ENCODE measurements at regions not wholly inside any gene's neighbourhood (a gene's known extent, or its start where the extent isn't known, plus 50 kb on each side); places are given as distances from the start of the nearest gene placed in this dataset.
"Not testable (repeated sequence)": the region's sequence is repeated elsewhere in the genome, so short reads cannot be mapped to it uniquely, and the experiment has no call there.

DNA sequence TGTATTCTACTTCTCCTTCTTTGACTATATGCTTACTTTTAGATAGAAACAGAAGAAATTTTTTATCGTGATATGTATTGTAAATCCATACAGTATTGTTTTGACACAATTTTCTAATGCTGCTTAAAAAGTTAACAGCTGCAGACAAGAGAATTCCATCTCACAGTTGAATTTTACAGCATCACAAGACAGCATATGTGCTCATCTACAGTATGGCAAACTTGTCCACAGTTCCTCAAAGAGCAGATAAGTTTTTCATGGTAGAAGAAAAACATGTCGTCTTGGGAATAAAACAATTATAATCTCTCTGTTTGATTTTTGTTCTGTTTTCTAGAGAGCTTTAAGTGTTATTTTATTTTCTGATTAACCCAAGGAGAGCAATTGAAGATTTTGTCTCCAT, 438.5 kb upstream of the NUDT12 start:
- DNase-seq, result no peak

DNA sequence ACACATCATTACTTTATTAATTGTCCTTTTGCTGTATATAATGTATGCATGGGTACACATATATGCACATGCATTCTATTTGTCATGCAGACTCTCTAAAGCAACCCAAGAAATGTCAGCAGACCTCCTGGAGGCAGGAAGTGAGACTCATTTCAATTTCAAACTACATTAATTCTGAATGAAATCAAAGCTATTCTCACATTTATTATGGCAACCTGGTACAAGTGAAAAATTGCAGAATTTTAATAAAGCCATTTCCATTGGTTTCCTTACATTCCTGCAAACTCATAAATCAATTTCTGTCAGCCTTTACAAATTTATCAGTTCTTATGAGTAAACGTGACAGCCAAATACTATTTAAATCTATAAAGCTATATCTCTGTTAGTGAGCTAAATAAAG, 430.4 kb upstream of the NUDT12 start:
- DNase-seq, result no peak

DNA sequence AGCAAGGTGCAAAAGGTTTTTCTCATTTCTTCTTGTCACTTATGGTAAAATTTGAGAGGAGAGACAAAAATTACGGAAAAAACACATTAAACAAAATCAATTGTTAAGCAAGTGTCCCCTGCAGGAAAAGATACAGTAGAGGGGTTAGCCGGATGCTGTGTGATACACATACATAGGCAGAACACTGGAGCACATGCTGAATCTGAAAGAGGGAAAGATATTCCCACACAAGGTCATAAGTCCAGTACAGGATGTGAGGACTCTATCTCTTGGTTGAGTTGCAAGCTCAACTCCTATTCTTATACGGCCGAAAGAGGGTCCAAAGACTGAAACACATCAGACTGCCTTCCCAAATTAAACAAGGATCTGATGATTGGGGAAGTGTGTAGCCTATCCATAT, 427.5 kb upstream of the NUDT12 start:
- DNase-seq, result no peak

DNA sequence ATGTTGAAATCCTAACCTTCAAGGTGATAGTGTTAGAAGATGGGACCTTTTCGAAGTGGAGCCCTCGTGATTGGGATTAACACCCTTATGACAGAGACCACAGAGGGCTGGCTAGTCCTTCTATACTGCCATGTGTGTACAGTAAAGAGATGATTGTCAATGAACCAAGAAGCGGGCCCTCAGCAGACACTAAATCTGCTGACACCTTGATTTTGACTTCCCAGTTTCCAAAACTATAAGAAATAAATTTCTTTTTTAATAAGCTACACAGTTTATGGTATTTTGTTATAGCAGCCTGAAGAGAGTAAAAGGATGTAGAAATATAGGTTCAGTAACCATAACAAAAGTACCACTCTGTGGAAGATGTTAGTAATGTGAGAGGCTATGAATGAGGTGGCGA, 419.0 kb upstream of the NUDT12 start:
- no peak for DNase-seq

DNA sequence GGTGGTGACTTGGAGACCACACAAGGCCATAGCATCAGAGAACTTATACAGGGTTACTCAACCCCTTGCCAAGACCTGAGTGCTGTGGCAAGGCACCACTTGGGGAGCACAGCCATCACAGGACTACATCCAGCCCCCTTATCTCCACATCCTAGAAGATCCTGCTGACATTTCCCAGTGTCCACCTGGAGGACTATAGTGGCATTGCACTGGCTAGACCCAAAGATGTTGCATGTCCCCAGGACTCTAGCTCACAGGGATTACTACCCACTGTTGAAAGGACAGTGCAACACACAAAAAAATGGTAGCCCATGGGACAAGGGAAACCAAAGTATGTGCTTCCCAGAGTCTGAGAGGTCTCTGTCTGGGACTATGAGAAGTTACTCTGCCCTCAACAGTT, 411.1 kb upstream of the NUDT12 start:
- no peak for DNase-seq

DNA sequence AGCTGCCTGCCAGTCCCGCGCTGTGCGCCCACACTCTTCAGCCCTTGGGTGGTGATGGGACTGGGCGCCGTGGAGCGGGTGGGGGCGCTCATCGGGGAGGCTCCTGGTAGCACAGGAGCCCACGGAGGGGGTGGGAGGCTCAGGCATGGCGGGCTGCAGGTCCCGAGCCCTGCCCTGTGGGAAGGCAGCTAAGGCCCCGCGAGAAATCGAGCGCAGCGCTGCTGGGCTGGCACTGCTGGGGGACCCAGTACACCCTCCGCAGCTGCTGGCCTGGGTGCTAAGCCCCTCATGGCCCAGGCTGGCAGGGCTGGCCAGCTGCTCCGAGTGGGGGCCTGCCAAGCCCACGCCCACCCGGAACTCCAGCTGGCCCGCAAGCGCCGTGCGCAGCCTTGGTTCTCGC, 403.7 kb upstream of the NUDT12 start:
- not testable (repeated sequence) for DNase-seq

DNA sequence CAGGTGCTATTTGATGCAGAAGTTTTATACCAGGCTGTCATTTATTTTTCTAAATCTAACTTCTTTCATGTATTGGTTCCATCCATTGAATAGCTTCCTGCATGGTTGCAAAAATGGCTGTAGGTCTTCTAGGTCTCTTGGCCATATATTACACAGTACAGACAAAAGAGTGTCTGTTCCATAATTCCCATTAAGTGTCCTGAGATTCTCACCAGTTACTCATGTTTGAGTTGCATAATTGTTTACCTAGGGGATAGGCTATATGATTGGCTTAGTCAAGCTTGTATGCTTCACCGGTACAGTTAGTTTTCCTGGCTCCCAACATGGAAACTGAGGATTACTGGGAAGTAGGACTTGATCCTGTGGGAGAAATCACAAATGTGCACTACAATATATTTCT, 399.4 kb upstream of the NUDT12 start:
- no peak for DNase-seq

DNA sequence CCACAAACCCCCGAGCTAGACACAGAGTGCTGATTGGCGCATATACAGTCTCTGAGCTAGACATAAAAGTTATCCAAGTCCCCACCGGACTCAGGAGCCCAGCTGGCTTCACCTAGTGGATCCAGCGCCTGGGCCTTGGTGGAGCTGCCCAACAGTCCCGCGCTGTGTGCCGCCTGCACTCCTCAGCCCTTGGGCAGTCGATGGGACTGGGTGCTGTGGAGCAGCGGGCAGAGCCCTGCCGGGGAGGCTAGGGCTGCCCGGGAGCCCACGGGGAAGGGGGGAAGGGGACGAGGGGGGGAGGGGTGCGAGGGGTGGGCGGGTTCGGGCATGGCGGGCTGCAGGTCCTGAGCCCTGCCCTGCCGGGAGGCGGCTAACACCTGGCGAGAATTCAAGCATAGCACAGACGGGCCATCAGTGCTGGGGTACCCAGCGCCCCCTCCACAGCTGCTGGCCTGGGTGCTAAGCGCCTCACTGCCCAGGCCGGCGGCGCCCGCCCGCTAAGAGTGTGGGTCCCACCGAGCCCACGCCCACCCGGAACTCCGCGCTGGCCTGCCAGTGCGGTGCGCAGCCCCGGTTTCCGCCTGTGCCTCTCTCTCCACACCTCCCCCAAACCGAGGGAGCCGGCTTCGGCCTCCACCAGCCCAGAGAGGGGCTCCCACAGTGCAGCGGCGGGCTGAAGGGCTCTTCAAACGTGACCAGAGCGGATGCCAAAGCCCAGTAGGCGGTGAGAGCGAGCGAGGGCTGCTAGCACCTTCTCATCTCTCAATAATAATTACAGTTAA, 391.2 kb upstream of the NUDT12 start:
- DNase-seq, result no peak

DNA sequence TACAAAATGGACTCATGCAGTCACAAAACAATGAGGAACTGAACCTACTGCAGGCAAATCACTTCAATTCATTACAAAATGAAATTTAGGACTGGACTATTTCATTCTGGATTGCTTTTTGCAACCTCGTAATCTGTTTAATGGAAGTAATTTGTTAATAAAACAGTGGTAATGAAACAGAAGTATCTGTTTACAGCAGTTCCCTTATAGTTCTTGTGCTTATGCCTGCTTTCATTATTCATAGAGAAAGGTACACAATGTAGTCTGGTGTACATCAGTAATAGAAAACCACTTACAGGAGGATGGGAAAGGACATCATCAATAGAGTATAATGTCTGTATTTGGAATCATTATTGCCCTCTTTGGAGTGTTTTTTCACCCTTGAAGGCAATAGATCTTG, 389.2 kb upstream of the NUDT12 start:
- no peak for DNase-seq

DNA sequence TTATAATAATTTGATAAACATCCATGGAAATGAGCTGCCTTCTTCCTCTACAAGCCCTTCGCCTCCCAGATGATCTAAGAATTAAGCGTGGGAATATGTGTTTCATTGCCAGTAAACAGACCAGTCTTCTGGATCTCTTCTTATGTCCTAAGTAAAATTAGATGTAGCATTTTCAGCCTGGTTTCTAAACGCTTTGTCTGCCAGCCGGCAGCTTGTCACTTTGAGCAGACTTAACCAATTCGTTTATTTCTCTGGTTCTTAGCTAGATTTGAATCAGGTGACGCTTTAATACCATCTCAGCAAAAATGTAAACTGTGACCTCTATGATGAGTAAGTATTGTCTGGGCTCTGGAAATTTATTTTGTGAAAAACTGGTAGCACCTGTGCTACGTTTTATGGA, 380.6 kb upstream of the NUDT12 start:
- DNase-seq, result no peak

DNA sequence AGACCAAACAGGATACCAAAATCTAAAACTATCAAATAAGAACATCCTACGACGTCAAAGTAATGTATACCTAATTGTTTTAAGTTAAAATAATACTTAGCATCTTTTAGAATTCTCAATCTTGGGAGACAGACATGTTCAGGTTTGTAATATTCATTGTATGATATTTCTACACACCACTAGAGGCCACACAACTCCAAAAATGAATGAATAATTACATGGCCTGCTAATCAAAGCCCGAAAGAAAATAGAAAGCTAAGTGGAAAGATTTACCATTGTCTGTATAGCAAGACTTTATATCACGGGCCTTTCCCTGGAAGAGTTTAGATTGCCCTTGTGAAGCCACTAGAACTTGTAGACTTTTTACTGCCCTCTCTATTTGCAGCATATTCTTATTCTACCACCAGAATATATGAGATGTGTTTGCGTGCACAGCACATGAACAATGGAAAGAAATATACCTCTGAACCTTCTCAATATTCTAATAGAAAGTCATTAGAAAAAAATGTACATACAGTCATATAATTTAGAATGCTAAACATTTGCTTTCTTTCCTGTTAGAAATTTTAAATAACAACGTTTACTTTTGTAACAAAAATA, 380.1 kb upstream of the NUDT12 start:
- DNase-seq, result no peak

DNA sequence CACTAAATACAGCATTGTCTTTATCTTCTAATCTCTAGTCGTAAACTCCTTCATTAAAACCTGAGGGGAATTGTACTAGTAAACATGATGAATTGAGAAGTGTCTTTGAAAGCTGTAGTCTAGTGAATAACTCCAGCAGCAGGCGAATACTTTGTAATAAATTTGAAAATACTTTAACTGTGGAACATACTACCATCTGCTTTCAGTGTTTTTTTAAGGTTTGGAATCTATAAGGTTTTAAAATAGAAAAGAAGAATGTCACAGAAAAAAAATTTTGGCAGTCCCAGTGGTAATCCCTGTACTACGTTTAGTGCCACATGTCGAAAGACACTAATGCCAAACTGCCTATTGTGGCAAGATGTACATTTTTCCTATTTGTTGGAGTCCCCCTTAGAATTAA, 379.0 kb upstream of the NUDT12 start:
- no peak for DNase-seq

DNA sequence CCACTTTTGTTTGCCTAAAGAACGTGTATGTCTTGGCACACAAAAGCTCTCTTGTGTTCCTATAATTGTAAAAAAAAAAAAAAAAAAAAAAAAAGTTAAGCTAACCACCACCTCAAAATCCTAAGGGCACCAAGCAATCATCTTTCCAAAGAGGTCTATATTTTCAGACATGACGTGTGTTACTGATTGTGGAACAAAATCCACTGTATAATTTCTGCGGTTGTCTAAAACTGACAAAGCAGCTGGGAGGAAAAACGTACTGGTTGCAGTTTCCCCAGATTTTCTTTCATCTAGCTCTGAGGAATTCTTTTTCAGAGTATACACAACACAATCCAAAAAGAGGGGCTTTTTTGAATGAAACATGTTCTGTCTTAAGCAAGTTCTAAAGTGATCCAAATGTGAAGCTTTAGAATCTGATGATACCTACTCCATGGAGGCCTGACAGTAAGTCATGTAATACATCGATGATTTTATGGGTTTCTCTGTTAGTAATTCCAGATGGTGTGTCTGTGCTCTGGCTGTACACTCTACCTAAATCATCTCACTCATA, 375.6 kb upstream of the NUDT12 start:
- DNase-seq, result no peak

DNA sequence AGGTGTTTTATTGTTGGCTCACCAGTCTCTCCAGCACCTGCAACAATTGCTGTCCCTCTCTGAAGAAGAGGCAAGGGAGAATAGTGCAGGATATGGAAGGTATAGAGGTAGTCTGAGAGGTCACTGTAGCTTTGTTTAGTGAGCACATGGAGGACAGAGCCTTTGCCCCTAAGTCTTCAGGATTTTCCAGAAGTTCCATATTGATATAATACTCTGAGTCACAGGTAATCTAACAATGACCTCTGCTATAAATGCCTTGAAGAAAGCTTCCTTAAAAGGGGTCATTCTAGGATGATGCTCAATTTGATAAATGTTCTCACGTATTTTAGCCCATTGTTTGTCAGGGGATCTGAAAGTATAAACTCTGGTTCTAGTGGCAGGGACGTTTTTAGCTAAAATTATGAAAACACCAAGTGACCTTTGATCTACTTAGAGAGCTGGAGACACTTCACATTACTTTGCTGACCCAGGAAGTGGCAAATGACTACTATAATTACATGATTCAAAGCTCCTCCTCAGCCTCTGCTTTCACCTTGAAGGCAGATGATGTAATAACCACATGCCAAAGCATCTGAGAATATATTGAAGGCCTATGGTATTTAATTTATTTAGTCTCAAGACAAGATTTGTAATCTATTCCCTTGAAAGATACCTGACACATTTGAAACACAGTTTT, 366.9 kb upstream of the NUDT12 start:
- DNase-seq, result no peak

DNA sequence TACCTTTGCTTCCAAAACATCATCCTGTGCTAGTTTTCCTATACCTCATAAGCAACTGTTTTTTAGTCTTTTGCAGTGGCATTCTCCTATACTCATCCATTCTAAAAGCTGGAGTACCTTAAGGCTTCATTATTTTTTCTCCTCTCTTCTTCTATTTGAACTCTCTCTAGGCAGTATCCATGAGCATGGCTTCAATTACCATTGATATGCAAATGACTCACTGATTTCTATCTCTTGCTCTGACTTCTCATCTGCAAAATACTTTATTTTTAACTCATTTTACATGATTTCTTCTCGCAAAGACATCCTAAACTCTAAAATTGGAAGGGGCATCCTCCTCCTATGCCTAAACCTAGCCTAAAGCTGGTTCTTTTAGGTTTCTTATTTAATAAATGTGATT, 365.1 kb upstream of the NUDT12 start:
- no peak for DNase-seq

DNA sequence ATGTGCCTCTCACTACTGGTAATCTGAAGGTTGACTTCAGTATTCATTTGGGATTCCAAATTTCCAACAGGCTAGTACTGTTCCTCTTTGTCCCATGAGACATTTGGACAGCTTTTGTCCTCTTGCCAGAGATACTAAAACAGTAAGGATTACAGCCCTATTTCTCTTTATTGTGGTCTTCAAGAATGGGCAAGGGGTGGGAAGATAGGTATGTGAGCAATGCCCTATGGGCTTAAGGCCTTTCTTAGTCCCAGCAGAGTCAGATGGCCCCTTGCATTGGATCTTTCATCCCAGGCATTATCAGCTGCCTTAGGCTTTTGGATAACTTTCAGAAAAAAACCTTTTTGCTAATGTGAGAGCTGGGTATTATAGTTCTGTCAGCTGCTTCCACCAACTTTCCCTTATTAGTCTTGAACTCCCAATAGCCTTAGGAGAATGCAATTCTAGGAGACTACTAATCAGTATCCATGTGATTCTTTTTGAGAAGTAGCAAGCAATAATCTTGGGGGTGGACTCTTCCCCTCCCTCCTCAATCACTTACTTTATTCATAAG, 361.1 kb upstream of the NUDT12 start:
- no peak for DNase-seq

DNA sequence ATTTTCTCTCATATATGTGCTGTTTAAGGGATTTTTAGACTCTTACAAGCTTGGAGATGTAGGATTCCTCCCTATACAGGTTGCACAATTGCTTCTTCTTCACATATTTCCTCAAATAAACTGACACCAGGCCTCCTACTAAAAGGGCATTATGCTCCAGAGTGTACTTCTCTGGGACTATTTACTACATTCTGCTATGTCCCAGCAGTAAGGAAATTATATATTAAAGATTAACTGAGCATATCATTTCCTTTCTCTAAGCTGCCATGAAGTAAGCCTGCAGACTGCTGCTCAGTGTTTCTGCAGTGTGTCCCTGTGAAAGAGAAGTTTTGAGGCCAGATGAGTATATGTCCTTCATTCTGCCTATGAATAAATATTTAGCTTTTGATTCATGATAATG, 356.9 kb upstream of the NUDT12 start:
- DNase-seq, result no peak

DNA sequence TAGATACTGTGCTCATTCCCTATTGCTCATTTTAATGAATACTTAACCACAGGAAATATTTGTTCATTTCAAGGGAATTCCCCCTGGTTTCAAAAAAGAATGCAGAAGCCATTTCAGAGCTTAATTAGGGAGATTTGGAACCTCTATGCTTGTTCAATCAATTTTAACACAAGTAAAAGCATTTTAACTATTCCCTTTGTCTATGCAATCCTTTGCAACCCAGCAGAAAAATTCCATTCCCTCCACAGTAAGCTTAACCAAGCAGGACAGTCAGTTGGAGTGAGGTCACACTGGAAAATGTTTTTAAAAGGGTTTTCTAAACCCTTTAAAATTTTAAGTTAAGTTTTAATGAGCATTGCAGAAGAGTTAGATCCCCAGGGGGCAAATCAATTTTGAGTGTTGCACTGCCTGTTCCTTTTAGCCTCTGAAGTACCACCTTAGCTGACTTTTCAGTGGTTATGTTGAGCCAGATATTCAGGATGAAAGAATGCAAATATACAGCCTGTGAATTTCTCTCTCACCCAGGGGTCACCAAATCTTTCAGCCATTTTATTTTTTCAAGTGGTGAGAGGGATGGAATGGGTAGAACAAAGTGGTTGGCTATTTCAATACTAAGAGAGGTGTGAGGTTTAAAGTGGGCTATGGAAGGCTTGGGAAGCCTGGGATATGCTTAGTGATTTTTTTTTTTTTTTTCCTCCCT, 356.2 kb upstream of the NUDT12 start:
- DNase-seq, result no peak

DNA sequence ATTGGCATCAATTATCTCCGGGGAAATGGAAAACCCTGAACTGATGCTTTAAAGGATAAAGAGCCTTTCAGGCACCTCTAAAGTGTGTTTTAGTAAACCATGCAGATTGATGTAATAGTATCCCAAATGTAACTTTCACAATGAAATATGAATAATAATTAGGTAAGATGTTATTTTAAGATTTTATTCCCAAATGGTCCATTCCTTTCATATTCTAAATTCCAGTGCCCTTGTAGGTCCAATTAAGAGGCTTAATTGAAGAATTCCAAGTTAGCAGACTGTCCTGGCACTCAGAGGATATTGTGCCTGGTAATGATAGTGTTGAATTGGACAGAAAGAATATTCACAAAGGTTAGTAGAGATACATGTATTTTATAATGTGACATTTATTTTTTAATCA, 352.5 kb upstream of the NUDT12 start:
- DNase-seq, result no peak

DNA sequence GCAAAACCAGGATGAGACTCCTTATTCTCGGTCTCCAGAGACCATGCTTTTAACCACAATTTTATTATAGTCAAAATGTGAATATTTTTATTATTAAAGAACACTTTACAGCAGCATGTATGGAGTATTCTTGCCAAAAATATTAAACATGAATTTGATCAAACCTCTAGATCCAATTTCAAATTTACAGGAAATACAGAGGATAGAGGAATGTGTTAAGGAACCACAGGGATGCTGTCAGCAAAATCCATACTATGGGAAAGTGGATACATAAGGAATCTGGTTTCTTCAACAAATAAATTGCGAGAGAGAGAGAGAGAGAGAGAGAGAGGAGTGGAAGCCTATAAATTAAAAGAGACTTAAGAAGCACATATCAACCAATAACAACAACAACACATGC, 348.2 kb upstream of the NUDT12 start:
- DNase-seq, result no peak

DNA sequence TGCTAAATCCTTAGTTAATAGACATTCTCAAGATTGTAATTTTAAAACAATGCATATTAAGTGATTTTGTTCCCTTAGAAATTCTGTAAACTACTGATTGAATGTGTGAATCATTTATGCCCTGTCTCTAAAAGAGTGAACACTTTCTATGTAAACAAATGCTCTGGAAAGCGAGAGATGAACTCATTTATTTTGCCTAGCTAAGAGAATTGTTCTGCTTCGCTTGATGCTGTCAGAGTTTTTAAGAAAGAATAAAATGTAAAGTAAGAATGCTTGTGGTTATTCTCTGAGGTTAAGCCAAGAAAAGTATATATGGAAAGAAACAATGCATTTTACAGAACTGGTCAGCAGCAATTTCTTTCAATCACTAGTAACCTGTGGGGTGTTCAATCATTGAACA, 347.4 kb upstream of the NUDT12 start:
- DNase-seq, result no peak

DNA sequence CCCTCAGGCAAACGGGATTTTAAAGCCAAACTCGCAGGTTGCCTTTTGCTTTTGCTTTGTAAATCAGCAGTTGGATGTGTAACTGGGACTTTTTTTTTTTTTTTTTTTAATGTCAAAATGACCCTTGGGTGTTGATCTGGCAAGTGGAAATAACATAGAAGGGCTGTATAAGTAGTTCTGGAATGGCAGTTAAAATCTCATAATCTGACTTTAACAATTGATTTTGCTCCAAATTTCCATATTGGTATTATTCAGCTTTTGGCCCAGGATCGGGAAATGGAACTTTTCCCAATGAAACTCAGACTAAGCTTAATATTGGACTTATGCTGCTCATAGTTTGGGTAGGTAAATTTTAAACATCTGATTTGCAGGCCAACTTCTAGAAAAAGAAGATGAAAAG, 346.8 kb upstream of the NUDT12 start:
- DNase-seq, result no peak
